Astrocyte of the spinal cord (primary cell): ENCODE measurements at regions not wholly inside any gene's neighbourhood (a gene's known extent, or its start where the extent isn't known, plus 50 kb on each side); places are given as distances from the start of the nearest gene placed in this dataset.
"Not testable (repeated sequence)": the region's sequence is repeated elsewhere in the genome, so short reads cannot be mapped to it uniquely, and the experiment has no call there.

Experiments used
- DNase-seq: peaks from one replicate; pipeline ENCODE4 v3.0.0; 2011; ENCODE audit warnings: low read depth, low spot score
- H3K4me3 ChIP-seq: 2 replicates; pipeline ENCODE4 v1.5.1; 2011; ENCODE audit warnings: low read depth, mild to moderate bottlenecking, low read length, moderate library complexity
- in situ Hi-C: cut with HindIII; loops from 2 replicates; pipeline ENCODE4 v1.10.0; 2017; ENCODE audit warnings: low sequenced_read_pairs
- TF ChIP-seq, protein P1 (sequence below): IDR thresholded peaks from 2 replicates; pipeline ENCODE4 v1.5.1; 2012; ENCODE audit warnings: low read depth, mild to moderate bottlenecking, low read length, inconsistent platforms

DNA sequence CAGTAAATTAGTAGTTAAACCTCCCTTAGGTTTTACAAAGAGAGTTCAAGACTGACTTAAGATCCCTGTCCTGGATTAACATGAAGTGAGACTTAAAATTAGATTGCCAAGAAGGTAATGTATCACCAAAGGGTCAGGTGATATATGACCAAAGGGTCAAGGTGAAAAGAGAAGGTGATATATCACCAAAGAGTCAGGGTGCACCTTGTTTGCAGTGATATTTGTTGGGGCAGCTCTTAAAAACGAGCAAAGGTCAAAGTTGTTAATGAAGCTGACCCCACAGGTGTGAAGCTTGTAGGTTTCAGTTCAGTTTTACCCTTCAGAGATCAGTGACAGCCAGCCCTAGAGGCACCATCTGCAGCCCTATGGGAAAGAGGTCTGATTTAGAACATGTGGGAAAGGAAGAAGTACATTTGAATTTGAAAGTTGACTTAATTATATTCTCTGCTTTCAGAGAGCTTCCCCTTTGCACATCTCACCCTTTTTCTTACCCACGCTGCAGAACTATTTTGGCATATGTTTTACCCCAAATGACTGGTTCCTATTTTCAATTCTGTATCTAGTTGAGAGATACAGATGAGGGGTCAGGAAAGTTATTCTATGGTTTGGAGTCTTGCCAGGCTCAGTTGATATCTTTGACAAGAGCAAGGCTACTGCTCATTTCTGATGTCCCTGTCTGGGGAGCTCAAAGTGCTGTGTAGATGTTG, 170.8 kb downstream of the S1PR1 start:
- in situ Hi-C loops: no loop called here
- no peak overlapping the region for H3K4me3 ChIP-seq
- no peak for DNase-seq
- TF ChIP-seq, protein P1, sequence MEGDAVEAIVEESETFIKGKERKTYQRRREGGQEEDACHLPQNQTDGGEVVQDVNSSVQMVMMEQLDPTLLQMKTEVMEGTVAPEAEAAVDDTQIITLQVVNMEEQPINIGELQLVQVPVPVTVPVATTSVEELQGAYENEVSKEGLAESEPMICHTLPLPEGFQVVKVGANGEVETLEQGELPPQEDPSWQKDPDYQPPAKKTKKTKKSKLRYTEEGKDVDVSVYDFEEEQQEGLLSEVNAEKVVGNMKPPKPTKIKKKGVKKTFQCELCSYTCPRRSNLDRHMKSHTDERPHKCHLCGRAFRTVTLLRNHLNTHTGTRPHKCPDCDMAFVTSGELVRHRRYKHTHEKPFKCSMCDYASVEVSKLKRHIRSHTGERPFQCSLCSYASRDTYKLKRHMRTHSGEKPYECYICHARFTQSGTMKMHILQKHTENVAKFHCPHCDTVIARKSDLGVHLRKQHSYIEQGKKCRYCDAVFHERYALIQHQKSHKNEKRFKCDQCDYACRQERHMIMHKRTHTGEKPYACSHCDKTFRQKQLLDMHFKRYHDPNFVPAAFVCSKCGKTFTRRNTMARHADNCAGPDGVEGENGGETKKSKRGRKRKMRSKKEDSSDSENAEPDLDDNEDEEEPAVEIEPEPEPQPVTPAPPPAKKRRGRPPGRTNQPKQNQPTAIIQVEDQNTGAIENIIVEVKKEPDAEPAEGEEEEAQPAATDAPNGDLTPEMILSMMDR: no peak

DNA sequence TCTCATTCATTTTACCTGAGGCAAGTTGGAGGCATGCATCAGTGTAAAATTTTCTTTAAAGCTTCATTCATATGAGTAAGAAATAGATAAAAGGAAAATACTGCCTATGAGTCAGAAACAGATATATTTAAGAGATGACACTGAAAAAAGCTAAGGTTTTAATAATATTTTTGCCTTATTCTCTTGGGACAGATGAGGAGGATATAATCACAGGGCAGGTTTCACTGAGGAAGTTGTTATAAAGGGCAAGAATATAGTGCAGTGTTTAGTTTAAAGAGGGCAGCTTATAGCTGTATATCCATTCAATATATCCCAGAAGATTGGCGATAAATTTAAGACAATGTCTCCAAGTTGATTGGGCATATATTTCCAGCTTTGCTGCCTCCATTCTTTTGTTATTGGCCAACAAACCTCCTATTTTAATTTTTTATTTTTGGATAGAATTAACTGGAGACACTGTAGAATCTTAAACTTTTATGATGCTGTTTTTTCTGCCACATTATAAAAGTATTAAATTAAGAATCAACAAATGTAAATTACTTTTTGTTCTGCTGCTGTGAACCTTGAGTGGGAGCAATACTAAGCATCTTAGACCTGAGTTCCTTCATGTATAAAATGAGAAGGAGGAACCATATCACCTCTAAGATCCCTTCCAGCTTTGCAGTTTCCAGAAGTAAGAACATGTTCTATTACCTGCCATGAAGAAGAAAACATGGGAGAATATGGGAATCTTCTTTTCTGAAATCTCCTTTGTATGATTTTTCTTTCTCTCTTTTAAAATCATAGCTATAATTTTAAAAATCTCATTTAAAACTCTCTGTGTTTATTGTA, 171.6 kb downstream of the S1PR1 start:
- no peak overlapping the region for H3K4me3 ChIP-seq
- TF ChIP-seq, protein P1: no peak
- no peak for DNase-seq
- in situ Hi-C loops: no loop called here

DNA sequence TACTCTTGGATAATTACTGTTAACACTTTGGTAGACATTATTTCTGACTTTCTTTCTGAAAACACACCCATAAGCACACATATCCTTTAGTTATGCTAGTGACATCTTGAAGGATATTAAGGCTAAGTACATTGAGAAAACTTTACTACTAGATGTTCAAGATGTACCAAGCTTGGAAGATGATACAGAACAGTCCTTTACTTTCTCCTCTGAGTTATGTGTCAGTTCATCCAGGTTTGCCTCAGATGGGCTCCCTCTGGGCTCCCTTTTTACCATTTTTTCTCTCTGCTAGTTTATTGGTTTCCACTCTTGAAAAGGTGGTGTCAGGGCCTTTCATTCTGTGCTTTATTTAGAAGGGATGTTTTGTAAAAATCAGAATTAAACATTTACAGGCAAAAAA, 172.3 kb downstream of the S1PR1 start:
- in situ Hi-C loops: no loop called here
- H3K4me3 ChIP-seq: no peak overlapping the region
- no peak for DNase-seq
- TF ChIP-seq, protein P1: no peak

DNA sequence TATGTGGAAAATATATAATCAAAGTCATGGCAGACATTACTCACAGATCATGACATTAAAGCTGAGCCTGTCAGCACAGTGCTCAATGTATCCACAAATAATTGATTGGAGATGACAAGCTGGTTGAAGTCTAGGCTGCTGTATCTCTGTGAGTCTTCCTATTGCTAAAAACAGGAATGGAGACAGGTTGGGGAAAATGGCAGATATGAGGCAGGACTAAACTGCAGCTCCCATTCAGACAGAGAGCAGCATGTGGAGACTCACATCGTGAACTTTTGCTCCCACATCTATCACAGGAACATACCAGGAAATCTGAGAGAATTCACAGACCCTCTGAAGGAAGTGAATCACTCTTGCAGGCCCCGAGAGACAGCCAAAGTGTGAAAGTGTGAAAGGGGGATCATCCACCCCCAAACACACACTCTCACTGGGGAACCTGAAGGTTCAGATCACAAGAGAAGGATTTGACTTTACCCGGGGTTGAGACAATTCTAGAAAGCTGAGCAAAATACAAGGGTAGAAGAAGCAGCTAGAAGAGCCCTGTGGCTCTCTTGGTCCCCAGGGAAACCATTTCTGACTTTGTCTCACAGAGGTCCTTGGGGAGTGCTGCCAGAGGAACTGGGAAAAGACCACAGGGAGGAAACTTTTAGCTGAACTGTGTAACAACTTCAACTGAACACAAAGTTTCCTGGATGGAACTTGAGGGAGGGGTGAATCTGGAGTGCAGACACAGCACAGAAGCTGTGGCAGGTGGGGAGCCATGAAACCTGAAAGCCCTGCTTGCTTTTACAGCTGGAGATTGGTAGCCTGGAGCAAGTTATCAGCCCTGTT, 173.4 kb downstream of the S1PR1 start:
- in situ Hi-C loops: no loop called here
- no peak for DNase-seq
- TF ChIP-seq, protein P1: no peak

DNA sequence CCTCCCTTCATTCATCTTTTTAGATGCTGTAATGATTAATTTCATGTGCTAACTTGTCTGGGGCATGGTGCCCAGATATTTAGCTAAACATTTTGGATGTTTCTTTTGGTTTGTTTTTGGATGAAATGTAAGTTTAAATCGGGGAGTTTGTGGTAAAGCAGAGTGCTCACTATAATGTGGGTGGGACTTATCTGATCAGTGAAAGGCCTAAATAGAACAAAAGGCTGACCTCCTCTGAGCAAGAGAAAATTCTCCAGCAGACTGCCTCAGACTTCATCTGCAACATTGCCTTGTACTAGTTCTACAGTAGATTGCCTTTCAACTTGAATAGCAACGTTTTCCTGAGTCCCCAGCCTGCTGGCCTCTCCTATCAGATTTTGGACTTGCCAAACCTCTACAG, 183.6 kb downstream of the S1PR1 start:
- TF ChIP-seq, protein P1: no peak
- DNase-seq: no peak
- H3K4me3 ChIP-seq: no peak overlapping the region
- in situ Hi-C loops: no loop called here

More for the DNA sequence above, 173.4 kb downstream of the S1PR1 start:
- no peak overlapping the region for H3K4me3 ChIP-seq

DNA sequence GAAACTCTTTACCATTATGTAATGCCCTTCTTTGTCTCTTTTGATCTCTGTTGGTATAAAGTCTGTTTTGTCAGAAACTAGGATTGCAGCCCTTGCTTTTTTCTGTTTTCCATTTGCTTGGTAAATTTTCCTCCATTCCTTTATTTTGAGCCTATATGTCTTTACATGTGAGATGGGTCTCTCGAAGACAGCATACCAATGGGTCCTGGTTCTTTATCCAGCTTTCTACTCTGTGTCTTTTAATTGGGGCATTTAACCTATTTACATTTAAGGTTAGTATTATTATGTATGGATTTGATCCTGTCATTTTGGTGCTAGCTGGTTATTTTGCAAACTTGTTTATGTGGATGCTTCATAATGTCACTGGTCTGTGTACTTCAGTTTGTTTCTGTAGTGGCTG, 191.3 kb downstream of the S1PR1 start:
- in situ Hi-C loops, DNase-seq, H3K4me3 ChIP-seq: not testable (repeated sequence)
